ENCODE measurements at regions not wholly inside any gene's neighbourhood (a gene's known extent, or its start where the extent isn't known, plus 50 kb on each side); places are given as distances from the start of the nearest gene placed in this dataset.

GRCh38 chr11:115922876-115923275 is 418.7 kb upstream of the CADM1 start:
- DNase-seq: no peak

- DNase-seq: no peak
Measured at GRCh38 chr11:115921986-115922385, 417.8 kb upstream of the CADM1 start.

- DNase-seq: no peak
Measured at GRCh38 chr11:115921540-115921939, 417.3 kb upstream of the CADM1 start.

DNA sequence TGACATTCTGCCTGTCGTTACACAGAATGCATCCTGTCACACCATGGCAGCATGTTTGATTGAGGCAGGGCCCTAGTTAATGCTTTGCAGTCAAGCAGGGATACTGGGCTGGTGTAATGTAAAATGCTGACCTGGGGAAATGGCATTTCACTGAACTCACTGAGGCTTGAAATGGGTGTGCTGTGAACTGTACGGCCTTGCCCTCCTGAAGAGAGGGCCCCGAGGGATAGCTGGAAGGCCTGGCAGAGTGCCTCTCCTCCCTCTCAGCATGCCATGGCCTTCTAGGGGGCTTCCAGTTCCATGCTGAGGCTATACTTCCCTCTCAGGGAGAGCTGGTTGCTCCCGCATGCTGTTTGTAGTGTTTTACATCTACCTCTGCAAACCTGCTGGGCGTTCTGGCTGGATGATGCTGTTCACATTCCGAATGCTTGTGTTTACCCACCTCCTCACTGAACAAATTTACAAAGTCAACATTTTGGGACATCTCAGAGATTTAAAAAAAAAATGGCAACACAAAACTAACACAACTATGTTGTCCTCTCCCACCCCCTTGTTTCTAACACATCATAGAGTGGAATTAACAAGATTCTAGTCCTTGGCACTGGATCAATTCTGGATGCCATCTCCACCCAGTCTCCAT is 416.7 kb upstream of the CADM1 start:
- DNase-seq: no peak

- DNase-seq: no peak
Measured at GRCh38 chr11:115920092-115920461, 415.9 kb upstream of the CADM1 start.

DNA sequence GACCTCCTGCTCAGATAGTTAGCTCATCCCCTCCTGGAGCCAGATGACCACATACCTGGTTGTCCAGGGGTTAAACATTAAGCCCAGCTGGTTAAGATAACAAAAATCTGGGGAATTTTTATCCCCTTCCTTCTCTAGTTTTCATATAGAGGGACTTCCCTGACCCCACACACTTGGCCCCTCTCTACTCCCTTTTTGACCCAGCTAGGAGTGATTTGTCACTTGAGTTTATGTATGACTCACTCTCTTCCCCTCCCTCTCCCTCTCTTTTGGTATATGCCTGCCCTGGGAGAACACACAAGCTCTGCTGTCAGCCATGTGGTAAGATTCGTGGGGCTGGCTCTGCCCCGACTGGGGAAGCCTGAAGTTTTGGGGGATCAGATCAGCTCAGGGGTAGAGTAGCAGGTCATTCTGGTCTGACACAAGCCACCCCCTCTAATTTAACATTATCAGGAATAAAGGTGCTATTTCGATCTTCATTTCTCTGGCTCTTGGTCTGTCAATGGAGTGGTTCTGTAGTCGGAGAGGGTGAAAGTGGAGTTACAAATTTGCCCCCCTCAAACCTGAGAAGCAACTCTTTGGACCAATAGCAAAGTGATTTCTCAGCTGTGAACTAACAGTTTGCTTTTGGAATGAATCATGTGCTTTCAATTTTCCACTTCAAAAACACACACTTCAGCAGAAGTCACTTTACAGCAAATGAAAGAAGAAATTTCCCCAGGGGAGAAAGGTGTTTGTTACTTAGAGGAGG is 415.3 kb upstream of the CADM1 start:
- no peak for DNase-seq

GRCh38 chr11:115918576-115918975 is 414.4 kb upstream of the CADM1 start:
- no peak for DNase-seq

DNA sequence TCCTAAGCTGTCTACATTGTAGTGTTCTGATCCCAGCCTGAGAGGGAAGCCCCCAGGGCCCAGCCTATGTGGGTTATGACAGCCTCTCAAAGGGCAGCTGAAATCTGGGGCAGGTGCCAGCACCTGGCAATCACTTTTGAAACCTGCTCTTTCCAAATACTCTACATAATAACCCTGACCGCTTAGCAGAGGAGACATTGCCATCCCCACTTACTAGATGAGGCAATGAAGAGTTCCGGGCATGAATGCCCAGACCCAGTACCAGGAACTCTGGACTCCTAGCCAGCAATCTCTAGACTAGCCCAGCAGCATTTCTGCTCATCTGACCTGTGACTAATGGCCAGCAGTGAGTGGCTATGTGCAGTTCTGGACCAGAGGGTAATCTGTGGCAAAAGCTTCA is 412.4 kb upstream of the CADM1 start:
- no peak for DNase-seq

GRCh38 chr11:115912484-115912945 is 408.3 kb upstream of the CADM1 start:
- DNase-seq: no peak

- DNase-seq: no peak
Measured at GRCh38 chr11:115911613-115912346, 407.6 kb upstream of the CADM1 start.

DNA sequence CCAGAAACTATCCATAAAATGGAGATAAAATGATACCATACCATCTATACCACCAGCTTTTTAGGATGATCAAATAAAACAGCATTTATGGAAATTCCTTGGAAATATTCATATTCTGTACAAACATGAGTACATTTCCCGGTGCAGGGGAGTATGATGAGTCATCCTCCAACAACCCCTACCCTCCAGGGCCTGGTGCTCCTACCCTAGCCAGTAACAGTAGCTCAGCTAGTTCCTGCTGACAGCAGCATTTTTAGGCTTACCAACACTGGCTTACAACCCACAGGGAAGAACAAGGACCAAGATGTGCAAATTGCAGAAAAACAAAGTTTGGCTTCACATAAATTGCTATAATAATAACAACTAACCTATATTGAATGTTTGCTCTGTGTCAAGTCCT is 406.2 kb upstream of the CADM1 start:
- DNase-seq: no peak

GRCh38 chr11:115906171-115906570 is 402.0 kb upstream of the CADM1 start:
- no peak for DNase-seq

- no peak for DNase-seq
Measured at GRCh38 chr11:115905341-115906000, 401.3 kb upstream of the CADM1 start.

DNA sequence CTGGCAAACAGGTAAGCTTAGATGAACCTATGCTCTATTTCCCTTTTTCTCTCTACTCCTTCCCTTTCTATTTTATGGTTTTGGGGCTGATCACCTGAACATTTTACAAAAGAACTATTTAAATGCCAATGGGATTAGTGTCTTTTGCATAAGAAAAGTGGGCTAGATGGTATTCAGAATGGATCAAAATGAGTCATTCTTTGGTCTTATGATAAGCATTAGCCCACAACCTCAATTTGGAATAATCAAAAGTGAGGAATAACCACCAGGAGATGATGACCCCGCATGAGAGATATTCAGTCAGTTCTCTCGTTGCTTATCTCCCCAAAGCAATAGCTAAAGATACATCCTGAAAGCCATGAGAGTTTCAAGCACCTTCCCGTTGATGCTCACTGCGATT is 399.0 kb upstream of the CADM1 start:
- DNase-seq: no peak

GRCh38 chr11:115901069-115901468 is 396.9 kb upstream of the CADM1 start:
- DNase-seq: no peak

GRCh38 chr11:115900111-115900510 is 395.9 kb upstream of the CADM1 start:
- no peak for DNase-seq

DNA sequence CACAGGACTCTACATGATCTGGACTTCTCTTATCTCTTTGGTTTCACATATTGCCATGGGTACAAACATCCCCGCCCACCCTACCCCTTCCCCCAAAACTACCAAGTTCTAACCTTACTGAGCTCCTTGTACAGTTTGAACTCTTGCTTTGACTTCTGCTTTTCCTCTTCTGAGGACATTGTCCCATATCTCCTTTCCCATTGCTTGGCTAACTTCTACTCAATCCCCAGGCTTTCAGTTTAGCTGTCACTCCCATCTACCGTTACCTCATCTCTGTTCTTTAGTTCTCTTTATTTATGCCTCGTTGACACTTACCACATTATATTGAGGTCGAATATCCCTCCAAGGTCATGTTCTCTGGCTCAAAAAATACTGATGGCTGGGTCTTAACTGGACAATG is 393.5 kb upstream of the CADM1 start:
- no peak for DNase-seq

- no peak for DNase-seq
Measured at GRCh38 chr11:115896084-115896483, 391.9 kb upstream of the CADM1 start.

DNA sequence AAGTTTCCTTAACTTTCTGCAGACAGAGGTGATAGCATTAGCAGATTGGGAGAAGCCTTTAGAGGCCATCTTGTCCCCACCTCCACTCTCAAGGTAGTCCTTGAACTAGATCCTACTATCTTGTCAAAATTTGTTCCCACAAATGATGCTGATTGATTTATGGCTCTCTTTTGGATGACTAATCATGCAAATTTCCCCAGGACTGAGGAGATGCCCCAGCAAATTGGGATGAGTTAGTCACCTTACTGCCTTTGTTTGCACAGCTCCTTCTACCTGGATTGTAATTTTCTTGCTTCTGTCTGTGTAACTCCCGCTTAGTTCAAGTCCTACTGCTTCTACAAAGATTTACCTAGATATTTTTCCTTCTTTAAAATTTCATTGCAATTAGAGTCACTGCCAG is 391.4 kb upstream of the CADM1 start:
- DNase-seq: no peak

DNA sequence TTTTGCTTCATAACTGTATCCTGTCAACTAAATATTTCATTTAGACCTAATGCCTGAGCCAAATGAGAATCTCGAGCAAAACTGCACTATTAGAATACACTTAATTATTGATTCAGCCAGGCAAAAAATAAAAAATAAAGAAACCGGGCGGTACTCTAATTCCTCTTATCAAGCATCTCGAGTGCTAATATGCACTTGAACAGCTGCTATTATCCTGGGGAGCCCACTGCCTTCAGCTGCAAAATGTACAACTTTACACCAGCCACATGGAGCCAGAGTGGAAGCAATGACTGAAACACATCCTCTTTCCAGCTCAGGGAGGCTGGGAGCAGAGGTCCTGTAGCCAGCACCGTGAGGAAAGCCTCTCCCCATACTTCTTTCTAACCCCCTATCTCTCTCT is 390.0 kb upstream of the CADM1 start:
- DNase-seq: no peak

- DNase-seq: no peak
Measured at GRCh38 chr11:115893461-115894099, 389.4 kb upstream of the CADM1 start.

DNA sequence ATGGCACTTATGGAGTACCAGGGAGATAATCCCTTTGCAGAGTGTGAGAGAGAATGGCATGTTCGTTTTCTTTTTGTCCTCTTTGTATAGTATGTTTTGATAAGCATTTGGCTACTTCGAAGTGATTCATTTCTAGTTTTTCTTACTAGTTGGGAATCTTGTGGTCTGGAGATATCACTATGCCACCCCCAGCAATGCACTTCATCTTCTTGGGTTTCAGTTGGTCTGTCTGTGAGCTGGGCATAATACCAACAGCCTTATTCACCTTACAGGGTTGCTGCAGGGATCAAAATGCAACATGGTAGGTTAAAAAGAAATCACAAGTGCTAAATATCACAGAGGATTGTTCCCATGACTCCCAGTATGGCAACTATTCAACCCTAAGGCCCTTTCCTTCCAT is 387.8 kb upstream of the CADM1 start:
- no peak for DNase-seq

DNA sequence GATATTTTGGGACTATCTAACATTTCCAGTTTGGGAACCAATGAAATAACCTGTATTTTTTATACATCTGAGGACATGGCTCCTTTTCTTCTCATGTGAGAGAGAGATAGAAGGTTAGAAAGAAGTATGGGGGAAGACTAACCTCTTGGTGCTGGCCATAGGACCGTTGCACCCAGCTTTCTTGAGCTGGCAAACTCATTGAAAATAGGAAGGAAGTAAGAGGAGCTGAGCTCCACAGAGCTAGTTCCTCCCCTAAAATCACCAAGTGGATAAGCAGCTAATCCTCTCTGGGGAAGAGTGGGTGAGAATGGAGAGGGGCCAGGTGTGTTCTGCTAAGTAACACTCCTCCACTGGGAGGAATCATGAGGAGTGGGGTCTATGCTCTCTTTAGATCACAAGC is 387.4 kb upstream of the CADM1 start:
- no peak for DNase-seq
